Panc1 (cell line): ENCODE measurements at regions not wholly inside any gene's neighbourhood (a gene's known extent, or its start where the extent isn't known, plus 50 kb on each side); places are given as distances from the start of the nearest gene placed in this dataset.
"Not testable (repeated sequence)": the region's sequence is repeated elsewhere in the genome, so short reads cannot be mapped to it uniquely, and the experiment has no call there.

Source experiments
- SIN3A ChIP-seq: IDR thresholded peaks from 2 replicates; pipeline ENCODE4 v1.6.1; 2012; ENCODE audit warnings: low read depth, mild to moderate bottlenecking, low read length, moderate library complexity, borderline replicate concordance; ENCODE audit not compliant: insufficient read depth
- TF ChIP-seq, protein P1 (sequence below): fragments of 450-650 bp; IDR thresholded peaks from 2 replicates; pipeline ENCODE4 v1.5.1; 2017; ENCODE audit warnings: mild to moderate bottlenecking

GRCh38 chr5:2349768-2350167 lies 401.7 kb downstream of the IRX2 start:
- TF ChIP-seq, protein P1, sequence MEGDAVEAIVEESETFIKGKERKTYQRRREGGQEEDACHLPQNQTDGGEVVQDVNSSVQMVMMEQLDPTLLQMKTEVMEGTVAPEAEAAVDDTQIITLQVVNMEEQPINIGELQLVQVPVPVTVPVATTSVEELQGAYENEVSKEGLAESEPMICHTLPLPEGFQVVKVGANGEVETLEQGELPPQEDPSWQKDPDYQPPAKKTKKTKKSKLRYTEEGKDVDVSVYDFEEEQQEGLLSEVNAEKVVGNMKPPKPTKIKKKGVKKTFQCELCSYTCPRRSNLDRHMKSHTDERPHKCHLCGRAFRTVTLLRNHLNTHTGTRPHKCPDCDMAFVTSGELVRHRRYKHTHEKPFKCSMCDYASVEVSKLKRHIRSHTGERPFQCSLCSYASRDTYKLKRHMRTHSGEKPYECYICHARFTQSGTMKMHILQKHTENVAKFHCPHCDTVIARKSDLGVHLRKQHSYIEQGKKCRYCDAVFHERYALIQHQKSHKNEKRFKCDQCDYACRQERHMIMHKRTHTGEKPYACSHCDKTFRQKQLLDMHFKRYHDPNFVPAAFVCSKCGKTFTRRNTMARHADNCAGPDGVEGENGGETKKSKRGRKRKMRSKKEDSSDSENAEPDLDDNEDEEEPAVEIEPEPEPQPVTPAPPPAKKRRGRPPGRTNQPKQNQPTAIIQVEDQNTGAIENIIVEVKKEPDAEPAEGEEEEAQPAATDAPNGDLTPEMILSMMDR: not testable (repeated sequence)
- not testable (repeated sequence) for TF ChIP-seq SIN3A
